Astrocyte (in vitro differentiated cells and primary cell): ENCODE measurements at regions not wholly inside any gene's neighbourhood (a gene's known extent, or its start where the extent isn't known, plus 50 kb on each side); places are given as distances from the start of the nearest gene placed in this dataset.

Source experiments
- CTCF ChIP-seq: IDR thresholded peaks from 2 replicates; pipeline ENCODE4 v1.5.1; 2011; ENCODE audit warnings: low read depth, mild to moderate bottlenecking, inconsistent platforms, low read length, moderate library complexity; ENCODE audit not compliant: insufficient read depth
- EZH2 ChIP-seq: IDR thresholded peaks from 2 replicates; pipeline ENCODE4 v1.6.1; 2012; ENCODE audit warnings: mild to moderate bottlenecking, low read length, inconsistent platforms; ENCODE audit not compliant: insufficient read depth

- TF ChIP-seq CTCF (no peak), EZH2 (no peak)
These were observed 360.8 kb upstream of the ARID1B start for GRCh38 chr6:156416391-156416790.
